Uterus (tissue), 2 donors: ENCODE measurements at regions not wholly inside any gene's neighbourhood (a gene's known extent, or its start where the extent isn't known, plus 50 kb on each side); places are given as distances from the start of the nearest gene placed in this dataset.

Source experiments
- POLR2A ChIP-seq, 2 donors: fragments of 450-650 bp; IDR thresholded peaks; one replicate each; pipeline ENCODE4 v1.6.1; 2016; ENCODE audit warnings: antibody characterized with exemption in 2 of 2, mild to moderate bottlenecking in 1 of 2, moderate library complexity in 1 of 2
- TF ChIP-seq, protein P1 (sequence below), 4 experiments: fragments of 200-600 bp in 2 of 4; fragments of 450-650 bp in 2 of 4; sonication (generic) in 2 of 4; IDR thresholded peaks; one replicate each; pipeline ENCODE4 v1.5.1; 2016 to 2019; ENCODE audit warnings: antibody characterized with exemption in 4 of 4, mild to moderate bottlenecking in 2 of 4, moderate library complexity in 1 of 4

DNA sequence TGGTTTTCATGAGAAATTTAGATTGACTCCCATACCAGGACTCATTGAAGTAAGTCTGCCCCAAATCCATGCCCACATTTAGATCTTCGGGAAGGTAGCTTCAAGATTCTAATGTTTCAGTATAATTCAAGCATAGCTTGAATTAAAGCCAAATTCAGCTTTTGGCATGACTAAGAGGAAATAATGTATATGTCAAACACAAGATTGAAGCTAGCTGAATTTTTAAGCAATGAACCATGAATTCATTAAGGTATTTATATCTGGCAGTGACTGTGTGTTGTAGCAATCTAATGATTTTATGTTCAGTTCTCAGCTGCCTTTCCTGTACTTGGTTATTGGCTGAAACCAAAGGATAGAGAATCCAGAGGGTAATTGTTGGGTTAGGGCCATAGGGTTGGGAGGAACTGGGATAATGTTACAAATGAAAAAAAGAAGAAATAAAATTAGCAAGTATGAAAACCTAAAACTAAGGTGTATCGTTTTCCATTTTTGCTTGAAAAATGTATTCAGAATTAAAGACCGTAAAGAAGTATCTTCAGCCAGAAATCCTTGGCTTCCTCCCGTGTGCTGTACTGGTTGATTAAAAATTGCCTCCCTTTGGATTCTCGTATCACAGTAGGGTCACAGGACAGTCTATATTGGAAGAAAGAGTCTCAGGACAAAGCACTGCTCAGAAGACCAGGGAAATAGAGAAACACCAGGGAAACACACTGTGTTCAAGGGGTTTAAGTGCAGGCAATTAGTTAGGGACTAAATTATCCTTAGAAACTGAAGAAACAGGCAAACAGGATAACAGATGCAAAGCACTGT is 119.0 kb upstream of the FN1 start:
- TF ChIP-seq, protein P1, sequence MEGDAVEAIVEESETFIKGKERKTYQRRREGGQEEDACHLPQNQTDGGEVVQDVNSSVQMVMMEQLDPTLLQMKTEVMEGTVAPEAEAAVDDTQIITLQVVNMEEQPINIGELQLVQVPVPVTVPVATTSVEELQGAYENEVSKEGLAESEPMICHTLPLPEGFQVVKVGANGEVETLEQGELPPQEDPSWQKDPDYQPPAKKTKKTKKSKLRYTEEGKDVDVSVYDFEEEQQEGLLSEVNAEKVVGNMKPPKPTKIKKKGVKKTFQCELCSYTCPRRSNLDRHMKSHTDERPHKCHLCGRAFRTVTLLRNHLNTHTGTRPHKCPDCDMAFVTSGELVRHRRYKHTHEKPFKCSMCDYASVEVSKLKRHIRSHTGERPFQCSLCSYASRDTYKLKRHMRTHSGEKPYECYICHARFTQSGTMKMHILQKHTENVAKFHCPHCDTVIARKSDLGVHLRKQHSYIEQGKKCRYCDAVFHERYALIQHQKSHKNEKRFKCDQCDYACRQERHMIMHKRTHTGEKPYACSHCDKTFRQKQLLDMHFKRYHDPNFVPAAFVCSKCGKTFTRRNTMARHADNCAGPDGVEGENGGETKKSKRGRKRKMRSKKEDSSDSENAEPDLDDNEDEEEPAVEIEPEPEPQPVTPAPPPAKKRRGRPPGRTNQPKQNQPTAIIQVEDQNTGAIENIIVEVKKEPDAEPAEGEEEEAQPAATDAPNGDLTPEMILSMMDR (IDR thresholded peaks at IDR 0.05) = no peak
- no peak for TF ChIP-seq POLR2A (IDR thresholded peaks at IDR 0.05)
